Body of pancreas (tissue), 4 donors: ENCODE measurements at regions not wholly inside any gene's neighbourhood (a gene's known extent, or its start where the extent isn't known, plus 50 kb on each side); places are given as distances from the start of the nearest gene placed in this dataset.
A peak's percentile ranks its signal among the peaks of the same experiment; 100 is the strongest.

Experiments
- ATAC-seq: fragments of 150-250 bp; one replicate; pipeline ENCODE4 v1.9.1; 2016
- DNase-seq, 4 donors: peaks; one replicate each; pipeline ENCODE4 v3.0.0-alpha.2; 2019
- H3K27ac ChIP-seq, 4 donors: fragments of 200-600 bp; sonication (generic); 1 replicate in 3 of 4; 2 replicates in 1 of 4; pipeline versions ENCODE4 v1.5.1 to v1.6.1; 2016 to 2019; ENCODE audit warnings: mild to moderate bottlenecking in 1 of 4, mixed read lengths in 1 of 4, moderate library complexity in 1 of 4
- H3K27me3 ChIP-seq, 2 donors: fragments of 200-600 bp; sonication (generic); one replicate each; pipeline ENCODE4 v1.6.0; 2016; ENCODE audit warnings: mild to moderate bottlenecking in 1 of 2
- H3K36me3 ChIP-seq, 2 donors: fragments of 200-600 bp; sonication (generic); replicated peaks in 1 of 2; 2 replicates each; pipeline ENCODE4 v1.5.1; 2016; ENCODE audit warnings: low read depth in 2 of 2; ENCODE audit not compliant: insufficient read depth in 1 of 2
- H3K4me1 ChIP-seq: fragments of 200-600 bp; sonication (generic); one replicate; pipeline ENCODE4 v1.6.0; 2016
- H3K4me3 ChIP-seq, 2 donors: fragments of 200-600 bp; sonication (generic); 1 replicate in 1 of 2; 2 replicates in 1 of 2; pipeline ENCODE4 v1.5.1; 2016 to 2019
- H3K9me3 ChIP-seq, 3 donors: fragments of 200-600 bp; sonication (generic); 1 replicate in 2 of 3; 2 replicates in 1 of 3; pipeline ENCODE4 v1.5.1; 2016
- POLR2A ChIP-seq, 3 donors: fragments of 450-650 bp; IDR thresholded peaks; one replicate each; pipeline ENCODE4 v1.6.1; 2016; ENCODE audit warnings: antibody characterized with exemption in 3 of 3, mild to moderate bottlenecking in 2 of 3
- WGBS, 2 donors: methylation state at CpG; one replicate each; pipeline ENCODE4 v1.1.5; 2017; 5-methylcytosine and 5-hydroxymethylcytosine counted together
- intact Hi-C: fragments of 100-400 bp; cut with DNase I; formaldehyde crosslinking; loops from one replicate; pipeline ENCODE4 v1.15.1; 2023
- TF ChIP-seq, protein P1 (sequence below), 7 experiments: fragments of 450-650 bp in 4 of 7; fragments of 200-600 bp in 3 of 7; sonication (generic) in 3 of 7; IDR thresholded peaks; one replicate each; pipeline ENCODE4 v1.5.1; 2016 to 2019; ENCODE audit warnings: antibody characterized with exemption in 7 of 7

DNA sequence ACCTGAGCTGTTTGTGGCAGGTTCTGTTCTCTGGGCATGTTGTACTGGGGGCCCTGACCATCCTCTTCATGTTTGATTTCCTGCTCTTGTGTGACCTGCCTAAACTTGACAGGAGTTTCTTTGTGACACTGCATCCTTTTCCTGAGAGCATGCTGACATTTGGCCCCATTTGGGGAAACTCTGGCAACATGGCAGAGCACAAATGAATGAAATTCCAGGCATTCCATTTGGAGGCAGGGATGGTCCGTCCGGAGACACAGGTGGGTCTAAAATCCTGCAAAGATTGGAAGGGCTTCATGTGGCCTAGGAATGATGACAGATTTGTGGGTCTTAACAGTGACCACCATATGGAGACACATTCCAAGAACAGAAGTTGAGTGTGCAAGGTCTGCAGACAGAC, 184.0 kb downstream of the FCRL5 start:
- TF ChIP-seq, protein P1, sequence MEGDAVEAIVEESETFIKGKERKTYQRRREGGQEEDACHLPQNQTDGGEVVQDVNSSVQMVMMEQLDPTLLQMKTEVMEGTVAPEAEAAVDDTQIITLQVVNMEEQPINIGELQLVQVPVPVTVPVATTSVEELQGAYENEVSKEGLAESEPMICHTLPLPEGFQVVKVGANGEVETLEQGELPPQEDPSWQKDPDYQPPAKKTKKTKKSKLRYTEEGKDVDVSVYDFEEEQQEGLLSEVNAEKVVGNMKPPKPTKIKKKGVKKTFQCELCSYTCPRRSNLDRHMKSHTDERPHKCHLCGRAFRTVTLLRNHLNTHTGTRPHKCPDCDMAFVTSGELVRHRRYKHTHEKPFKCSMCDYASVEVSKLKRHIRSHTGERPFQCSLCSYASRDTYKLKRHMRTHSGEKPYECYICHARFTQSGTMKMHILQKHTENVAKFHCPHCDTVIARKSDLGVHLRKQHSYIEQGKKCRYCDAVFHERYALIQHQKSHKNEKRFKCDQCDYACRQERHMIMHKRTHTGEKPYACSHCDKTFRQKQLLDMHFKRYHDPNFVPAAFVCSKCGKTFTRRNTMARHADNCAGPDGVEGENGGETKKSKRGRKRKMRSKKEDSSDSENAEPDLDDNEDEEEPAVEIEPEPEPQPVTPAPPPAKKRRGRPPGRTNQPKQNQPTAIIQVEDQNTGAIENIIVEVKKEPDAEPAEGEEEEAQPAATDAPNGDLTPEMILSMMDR (IDR thresholded peaks at IDR 0.05) = no peak
- TF ChIP-seq POLR2A (IDR thresholded peaks at IDR 0.05) = no peak
- Histone ChIP-seq H3K27me3 (no peaks in the 10 kb centered on the region), H3K4me1 (no peaks in the 10 kb centered on the region), H3K27ac (no peak overlapping the region), H3K4me3 (no peak overlapping the region), H3K36me3 (no peaks in the 10 kb centered on the region), H3K9me3 (no peaks in the 10 kb centered on the region)
- intact Hi-C loops = no loop called here
- DNase-seq (no peak), ATAC-seq (no peak)
- 67 to 77% methylated on average over 2 of the region's 2 CpGs for WGBS, 2 donors

DNA sequence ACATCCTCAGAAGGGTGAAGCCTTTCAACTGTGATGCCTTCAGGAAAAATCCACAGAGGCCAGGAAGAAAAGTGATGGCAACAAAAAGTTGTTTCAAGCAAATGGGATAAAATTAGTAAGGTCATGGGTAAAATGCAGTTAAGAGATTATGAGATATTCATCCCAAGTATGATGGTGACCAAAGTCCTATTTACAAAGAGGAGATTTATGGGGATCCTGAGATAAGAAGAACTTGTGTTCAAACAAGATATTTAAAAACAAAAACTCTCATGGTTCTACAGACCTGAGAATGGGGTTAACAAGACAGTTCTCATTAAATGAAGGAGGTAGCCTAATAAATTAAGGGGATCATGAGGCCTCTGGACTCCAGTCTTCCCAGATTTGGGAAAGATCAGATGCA, 184.4 kb downstream of the FCRL5 start:
- TF ChIP-seq, protein P1 (IDR thresholded peaks at IDR 0.05) = no peak
- no peak for TF ChIP-seq POLR2A (IDR thresholded peaks at IDR 0.05)
- Histone ChIP-seq H3K36me3 (no peaks in the 10 kb centered on the region), H3K9me3 (no peaks in the 10 kb centered on the region), H3K4me1 (no peaks in the 10 kb centered on the region), H3K27ac (no peak overlapping the region), H3K27me3 (no peaks in the 10 kb centered on the region), H3K4me3 (no peak overlapping the region)
- ATAC-seq = no peak
- intact Hi-C loops = no loop called here
- DNase-seq = no peak

DNA sequence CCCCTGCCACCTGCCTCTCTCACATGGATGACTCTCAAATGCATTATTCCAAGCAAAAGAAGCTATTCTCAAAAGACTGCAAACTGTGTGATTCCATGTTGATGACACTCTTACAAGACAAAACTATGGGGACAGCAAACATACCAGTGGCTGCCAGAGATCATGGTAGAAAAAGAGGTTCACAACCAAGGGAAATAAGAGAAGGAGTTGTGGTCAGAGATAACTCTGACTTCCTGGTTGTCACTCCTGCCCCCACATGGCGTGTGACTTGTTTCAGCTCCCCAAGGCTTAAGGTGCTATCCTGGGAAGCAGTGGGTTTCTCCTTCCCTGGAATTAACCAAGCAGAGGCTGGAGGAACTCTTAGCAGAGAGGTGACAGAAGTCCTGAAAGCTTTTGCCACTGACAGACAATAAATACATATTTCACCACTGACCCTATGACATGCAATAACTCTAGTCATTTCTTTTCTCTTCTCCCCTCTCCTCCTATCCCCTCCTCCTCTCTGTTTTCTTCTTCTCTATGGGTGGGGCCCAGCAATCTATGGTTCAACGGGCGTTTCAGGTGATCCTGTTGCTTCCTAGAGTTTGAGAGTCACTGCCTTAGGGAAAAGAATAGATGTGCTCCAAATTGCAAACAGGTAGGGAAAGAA, 185.1 kb downstream of the FCRL5 start:
- TF ChIP-seq, protein P1 (IDR thresholded peaks at IDR 0.05) = no peak
- TF ChIP-seq POLR2A (IDR thresholded peaks at IDR 0.05) = no peak
- Histone ChIP-seq H3K4me1 (no peaks in the 10 kb centered on the region), H3K27me3 (no peaks in the 10 kb centered on the region), H3K36me3 (no peaks in the 10 kb centered on the region), H3K27ac (no peak overlapping the region), H3K4me3 (no peak overlapping the region), H3K9me3 (no peaks in the 10 kb centered on the region)
- intact Hi-C loops = no loop called here
- WGBS, 2 donors = 59 to 74% methylated on average over 3 of the region's 3 CpGs
- no peak for ATAC-seq
- no peak for DNase-seq

DNA sequence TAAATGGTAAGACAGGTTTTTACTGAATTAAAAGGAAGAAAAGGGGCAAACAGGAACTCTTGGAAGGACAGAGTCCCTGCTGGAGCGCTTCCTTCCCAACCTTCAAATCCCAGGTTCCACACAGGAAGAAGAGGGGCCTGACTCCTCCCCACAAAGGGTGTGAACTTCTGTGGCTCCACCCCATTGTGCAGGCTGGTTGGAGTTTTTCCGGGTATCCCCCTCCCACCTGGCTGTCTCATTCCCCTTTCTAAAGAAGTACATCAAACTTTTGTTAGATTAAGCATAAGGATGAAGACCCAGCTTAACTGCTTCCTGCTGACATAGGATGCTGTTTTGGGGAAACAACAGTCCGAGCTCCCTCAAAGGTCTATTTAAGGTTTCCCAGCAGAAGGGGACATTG, 187.7 kb downstream of the FCRL5 start:
- WGBS, 2 donors = 83 to 93% methylated on average over 2 of the region's 3 CpGs
- intact Hi-C loops = no loop called here
- peaks cover 5% of the 10 kb centered on the region for H3K4me1 ChIP-seq
- no peak for ATAC-seq
- DNase-seq = no peak
- TF ChIP-seq, protein P1 (IDR thresholded peaks at IDR 0.05) = no peak
- no peak for TF ChIP-seq POLR2A (IDR thresholded peaks at IDR 0.05)
- no peak overlapping the region for H3K27ac ChIP-seq
- H3K9me3 ChIP-seq = no peaks in the 10 kb centered on the region
- H3K27me3 ChIP-seq = no peaks in the 10 kb centered on the region
- no peaks in the 10 kb centered on the region for H3K36me3 ChIP-seq
- no peak overlapping the region for H3K4me3 ChIP-seq

DNA sequence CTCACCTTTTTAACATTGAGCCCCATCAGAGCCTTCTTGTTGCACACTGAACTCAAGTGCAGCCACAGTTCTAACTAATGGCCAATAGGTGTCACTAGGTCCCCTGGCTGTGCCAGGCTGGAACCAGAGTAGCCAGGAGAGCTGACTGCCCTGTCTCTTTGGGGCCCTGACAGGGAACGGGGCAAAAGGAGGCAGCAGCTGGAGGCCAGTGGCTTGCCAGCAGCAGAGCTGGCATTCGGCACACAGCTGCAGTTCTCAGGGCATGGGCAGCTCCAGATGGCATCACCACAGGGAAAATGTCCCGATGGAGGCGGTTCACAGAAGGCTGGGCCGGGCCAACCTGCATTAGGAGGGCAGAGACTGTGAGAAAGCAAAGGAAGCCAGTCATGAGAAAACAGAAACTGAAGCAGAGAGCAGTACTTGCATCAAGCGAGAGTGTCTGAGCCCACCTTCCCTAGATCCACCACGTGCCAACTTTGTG, 188.6 kb downstream of the FCRL5 start:
- DNase-seq (peak; percentile 58 to 77 (median 68)), ATAC-seq (peak; percentile 91)
- WGBS, 2 donors = 57 to 78% methylated on average over 6 to 7 of the region's 7 CpGs
- no peak overlapping the region for H3K4me3 ChIP-seq
- no peaks in the 10 kb centered on the region for H3K36me3 ChIP-seq
- H3K9me3 ChIP-seq = no peaks in the 10 kb centered on the region
- H3K4me1 ChIP-seq = peaks cover 7% of the 10 kb centered on the region
- no peaks in the 10 kb centered on the region for H3K27me3 ChIP-seq
- TF ChIP-seq POLR2A (IDR thresholded peaks at IDR 0.05) = no peak
- TF ChIP-seq, protein P1 (IDR thresholded peaks at IDR 0.05) = peak in 6 of 7 experiments; percentile 53 to 72 (median 60)
- intact Hi-C loops = no loop called here
- no peak overlapping the region for H3K27ac ChIP-seq
